Fibroblast of peridontal ligament (primary cell): ENCODE measurements at regions not wholly inside any gene's neighbourhood (a gene's known extent, or its start where the extent isn't known, plus 50 kb on each side); places are given as distances from the start of the nearest gene placed in this dataset.

Experiments
- DNase-seq: peaks from one replicate; pipeline ENCODE4 v3.0.0-alpha.2; 2010; ENCODE audit errors: extremely low read depth

- no peak for DNase-seq
Observed at GRCh38 chr2:12203528-12203927, 457.1 kb downstream of the LPIN1 start.

DNA sequence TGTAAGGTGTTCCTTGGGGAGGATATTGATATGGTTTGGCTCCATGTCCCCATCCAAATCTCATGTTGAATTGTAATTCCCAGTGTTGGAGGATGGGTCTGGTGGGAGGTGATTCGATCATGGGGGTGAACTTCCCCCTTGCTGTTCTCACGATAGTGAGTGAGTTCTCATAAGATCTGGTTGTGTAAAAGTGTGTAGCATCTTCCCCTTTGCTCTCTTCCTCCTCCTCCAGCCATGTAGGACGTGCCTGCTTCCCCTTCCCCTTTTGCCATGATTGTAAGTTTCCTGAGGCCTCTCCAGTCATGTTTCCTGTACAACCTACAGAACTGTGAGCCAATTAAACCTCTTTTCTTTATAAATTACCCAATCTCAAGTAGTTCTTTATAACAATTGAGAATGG lies 458.7 kb downstream of the LPIN1 start:
- DNase-seq = no peak

DNA sequence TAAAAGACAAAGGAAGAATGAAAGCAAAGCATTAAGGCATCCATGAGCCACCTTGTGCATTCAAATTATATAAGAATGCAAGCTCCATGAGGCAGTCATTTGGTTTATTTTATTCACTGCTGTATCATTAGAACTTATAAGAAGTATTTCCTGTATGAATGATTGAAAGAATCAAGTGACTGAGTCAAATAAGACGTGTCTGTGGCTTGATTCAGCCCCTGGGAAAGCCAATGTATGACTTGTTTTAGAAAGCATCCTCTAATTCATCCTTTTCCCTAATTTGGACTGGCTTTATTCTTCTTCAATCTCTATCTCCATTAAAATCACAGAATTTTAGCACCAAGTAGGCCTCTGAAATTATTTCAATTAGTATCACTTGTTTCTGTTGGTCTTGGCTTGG lies 461.1 kb downstream of the LPIN1 start:
- no peak for DNase-seq

- DNase-seq = no peak
Observed at GRCh38 chr2:12210016-12210933, 463.8 kb downstream of the LPIN1 start.

DNA sequence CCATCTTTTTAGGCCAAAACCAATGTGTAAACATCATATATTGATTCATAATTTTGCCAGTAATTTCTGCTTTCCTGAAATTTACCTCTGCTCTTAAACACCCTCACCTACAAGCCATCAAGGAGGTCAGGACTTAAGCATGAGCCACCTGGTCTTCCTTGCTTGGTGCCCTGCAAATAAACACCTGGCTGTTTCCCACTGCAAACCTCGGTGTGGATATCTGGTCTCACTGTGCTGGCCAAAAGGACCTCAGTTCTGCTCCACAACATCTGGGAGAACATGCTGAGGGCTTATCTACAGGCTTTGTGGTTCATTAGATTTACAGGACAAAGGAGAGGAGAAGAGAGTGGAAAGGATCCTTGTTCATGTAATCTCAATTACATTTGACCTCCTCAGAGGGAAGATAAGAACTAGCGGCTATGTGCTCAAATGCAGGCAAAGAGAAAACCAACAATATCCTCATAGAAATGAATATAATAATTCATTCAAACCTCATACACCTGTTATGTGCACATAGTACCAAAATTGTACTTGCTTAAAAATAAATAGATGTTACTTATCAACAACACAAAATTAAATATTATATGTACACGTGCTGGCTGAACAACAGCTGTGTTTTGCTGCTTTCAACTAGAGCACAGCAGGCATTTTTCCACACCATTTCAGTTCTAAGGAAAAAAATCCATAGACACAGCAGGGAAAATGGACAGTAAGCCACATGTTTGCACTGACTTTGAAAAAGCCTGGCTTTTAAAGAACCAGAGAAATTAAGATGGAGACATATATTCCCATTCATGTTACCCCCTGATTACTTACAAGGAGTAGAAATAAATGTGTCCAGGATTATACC lies 465.1 kb downstream of the LPIN1 start:
- no peak for DNase-seq

DNA sequence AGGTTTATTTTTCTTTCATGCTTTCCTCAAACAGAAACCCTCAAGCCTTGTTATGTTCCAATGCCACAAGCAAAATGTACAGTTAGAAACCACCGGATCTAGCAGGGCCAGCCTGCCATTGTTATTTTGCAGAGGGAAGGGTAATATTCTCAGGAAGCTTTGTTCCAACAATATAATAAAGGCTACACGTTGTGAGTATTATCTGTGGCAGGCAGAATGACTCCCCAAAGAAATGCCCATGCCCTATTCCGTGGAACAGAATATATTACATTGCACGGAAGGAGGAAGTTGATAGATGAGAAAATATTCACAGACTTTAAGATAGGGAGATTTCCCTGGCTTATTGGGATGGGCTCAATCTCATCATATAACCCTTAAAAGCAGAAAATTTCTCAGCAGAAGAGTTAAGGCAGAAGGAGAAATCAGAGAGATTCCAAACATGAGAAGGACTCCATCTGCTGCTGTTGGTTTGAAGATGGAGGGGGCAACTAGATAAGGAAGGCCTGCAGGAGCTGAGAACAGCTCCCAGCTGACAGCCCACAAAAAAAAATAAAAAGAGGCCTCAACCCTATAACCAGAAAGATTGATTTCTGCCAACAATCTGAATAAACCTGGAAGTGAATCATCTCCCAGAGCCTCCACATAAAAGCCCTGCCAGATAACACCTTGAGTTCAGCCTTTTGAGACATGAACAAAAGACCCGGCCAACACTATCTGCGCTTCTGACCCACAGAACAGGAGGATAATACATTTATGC lies 466.6 kb downstream of the LPIN1 start:
- no peak for DNase-seq

DNA sequence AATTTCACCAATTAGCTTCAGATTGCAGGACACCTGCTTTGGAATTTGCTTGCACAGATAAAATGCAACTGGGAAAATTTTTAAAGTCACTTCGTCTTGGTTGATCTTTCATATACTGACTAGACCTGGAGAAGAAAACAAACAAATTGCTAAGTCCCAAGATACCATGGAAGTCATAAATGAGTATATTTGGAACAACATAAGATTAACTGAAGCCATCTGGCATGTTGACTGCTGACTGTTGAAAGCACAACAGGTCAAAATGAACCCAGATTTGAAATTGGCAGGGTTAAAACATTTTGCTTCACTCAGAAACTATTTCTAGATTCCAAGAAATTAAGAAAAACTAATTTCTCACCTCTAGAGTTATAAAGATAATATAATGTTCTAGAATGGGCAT lies 470.7 kb downstream of the LPIN1 start:
- peak; percentile 42 for DNase-seq

DNA sequence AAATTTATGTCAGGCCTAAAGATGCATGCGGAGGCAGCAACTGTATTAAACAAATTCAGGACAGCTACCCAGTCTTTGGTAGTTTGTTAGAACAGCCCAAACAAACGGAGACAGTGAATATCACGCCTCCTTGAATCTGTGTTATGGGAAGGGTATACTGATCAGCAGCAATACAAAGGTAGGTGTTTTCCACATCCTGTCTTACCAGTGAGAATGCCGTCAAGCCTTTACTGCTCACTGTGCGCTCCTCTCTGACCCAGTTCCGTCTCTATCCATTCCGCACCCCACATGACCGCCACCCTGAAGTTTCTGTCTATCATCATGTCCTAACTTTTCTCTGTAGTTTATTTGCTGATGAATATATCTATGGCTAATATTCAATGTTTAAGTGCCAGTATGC lies 473.3 kb downstream of the LPIN1 start:
- no peak for DNase-seq

DNA sequence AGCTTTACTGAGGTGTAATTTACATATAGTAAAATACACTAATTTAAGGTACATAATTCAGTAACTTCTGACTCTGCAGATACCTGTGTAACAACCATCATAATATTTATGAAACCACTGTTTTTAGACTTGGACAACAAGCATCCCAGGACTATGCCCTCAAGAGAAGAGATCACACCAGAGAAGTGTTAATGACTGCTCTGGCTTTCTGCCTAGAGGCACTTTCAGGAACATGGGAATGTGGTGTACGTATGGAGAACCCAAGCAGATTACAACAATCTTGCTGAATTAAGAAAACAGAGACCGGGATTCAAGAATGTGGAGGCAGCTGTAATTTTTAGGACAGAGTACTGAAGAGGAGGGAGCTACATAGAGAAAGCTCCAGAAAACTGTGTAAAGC lies 475.2 kb downstream of the LPIN1 start:
- DNase-seq = no peak

- DNase-seq = no peak
Observed at GRCh38 chr2:12222554-12222953, 476.1 kb downstream of the LPIN1 start.

- no peak for DNase-seq
Observed at GRCh38 chr2:12223732-12224131, 477.3 kb downstream of the LPIN1 start.

DNA sequence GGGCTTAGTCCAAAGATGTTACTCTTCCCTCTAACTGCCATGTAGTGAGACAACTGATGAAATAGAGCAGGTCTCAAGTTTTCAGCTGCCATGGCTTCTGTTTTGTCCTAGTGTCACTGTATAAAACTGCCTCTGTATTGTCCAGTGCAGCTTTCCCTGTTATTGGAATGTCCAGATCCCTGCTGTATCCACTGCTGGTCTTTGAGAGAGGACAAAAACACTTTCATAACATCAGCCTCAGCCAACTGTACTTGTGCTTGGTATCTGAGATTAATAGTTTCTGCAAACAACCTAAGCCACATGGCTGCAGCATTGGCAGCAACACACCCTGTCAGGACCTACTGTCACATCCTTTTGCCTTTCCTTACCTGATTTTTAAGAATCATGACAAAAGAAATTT lies 480.2 kb downstream of the LPIN1 start:
- DNase-seq = no peak

- DNase-seq = peak; percentile 79
Observed at GRCh38 chr2:12227941-12228608, 481.6 kb downstream of the LPIN1 start.

- peak; percentile 29 for DNase-seq
Observed at GRCh38 chr2:12231288-12231687, 484.9 kb downstream of the LPIN1 start.

DNA sequence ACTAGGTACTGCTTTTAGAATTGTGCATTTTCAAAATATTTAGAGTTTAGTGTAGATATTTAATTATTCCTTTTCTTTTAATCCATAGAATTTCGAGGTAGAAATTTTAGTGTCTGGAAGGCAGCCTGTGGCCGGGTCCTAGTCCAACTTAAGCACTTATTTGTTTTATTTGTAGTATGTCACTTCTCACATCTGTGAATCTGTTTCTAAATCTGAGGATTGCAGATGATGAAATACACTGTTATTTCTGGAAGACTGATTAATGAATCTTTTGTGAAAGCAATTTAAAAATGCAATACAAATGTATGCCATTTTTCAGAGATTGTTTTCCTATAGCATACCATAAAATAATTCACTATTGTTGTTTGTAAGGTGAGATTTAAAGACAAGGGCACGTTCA lies 483.9 kb upstream of the TRIB2 start:
- peak; percentile 39 for DNase-seq

DNA sequence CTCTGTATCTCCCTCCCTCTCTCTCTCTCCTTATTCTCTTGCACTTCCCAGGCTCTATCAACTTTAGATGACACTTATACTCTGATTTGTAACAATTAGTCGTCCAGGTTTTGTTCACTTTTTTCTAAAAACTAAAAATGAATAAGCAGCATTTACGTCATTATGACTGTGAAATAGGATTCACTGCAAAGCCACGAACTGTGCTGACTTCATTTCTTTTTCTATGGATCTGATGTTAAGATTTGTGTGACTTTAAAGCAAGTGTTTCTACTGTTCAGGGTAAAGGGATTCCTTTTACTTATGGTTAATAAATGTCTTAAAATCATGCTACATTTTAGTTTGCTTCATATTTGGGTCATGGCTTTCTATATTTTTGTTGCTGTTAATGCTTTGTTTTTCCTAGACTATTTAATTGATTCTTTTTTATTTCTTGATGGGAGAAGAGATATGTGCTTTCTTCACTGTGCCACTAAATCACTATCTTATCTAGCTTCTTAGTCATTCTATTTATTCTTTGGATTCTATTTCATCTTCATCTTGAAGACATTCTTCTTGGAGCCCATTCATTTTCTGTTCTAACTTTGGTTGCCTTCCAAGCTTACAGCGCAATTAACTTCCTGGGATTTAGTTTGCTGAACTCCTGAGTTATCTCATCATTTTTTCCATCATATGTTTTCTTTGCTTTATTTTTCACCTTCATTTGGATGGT lies 480.4 kb upstream of the TRIB2 start:
- peak; percentile 49 for DNase-seq

- DNase-seq = peak; percentile 40
Observed at GRCh38 chr2:12240206-12240605, 476.5 kb upstream of the TRIB2 start.

DNA sequence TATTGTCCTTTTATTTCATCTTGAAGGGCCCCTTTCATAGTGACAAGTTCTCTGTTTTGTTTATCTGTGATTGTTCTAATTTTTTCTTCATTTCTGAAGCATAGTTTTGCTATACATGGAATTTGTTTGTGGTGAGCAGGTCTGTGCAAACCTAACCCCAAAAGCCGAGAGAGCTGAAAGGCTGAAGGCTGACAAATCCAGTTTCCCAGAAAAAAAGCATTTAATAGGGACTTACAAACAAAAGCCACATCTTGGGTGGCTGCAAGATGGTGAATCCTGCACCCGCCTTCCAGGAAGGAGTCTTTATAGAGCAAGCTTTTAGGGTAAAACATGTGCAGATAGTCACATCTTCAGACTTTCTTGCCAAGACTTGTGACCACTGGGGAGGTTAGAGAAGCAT lies 473.4 kb upstream of the TRIB2 start:
- no peak for DNase-seq

DNA sequence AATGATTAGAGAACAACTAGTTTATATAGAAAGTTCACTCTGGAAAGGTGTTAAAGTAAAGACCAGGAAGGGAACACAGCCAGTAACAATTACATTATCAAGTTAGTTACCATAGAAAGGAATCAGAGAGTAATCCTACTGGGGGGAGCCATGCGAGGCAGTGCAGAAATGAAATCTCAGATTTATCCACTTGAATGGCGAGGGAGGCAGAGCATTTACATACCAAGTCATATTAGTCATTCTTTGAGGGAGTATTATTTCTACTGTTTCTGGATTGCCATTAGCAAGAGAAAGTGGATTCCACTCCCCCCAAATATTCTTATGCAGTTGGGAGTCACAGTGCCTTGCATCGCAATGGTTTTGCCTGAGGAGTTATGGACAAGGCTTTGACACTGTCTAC lies 472.7 kb upstream of the TRIB2 start:
- DNase-seq = peak; percentile 37

- peak; percentile 25 for DNase-seq
Observed at GRCh38 chr2:12251121-12251520, 465.6 kb upstream of the TRIB2 start.

- no peak for DNase-seq
Observed at GRCh38 chr2:12251749-12252148, 465.0 kb upstream of the TRIB2 start.
